ENCODE measurements at regions not wholly inside any gene's neighbourhood (a gene's known extent, or its start where the extent isn't known, plus 50 kb on each side); places are given as distances from the start of the nearest gene placed in this dataset.

GRCh38 chr2:7180638-7181370 is 263.6 kb downstream of the RNF144A start:
- H3K4me1 ChIP-seq: no peaks in the 10 kb centered on the region
- ATAC-seq: peak in 2 of 4 donors; percentile 59 to 77
- no peak for FAIRE-seq
- intact Hi-C loops (cut with DNase I): no loop called here
- WGBS, 2 donors: 79 to 80% methylated on average over 9 of the region's 9 CpGs
- DNase-seq: no peak
- no peak for TF ChIP-seq CTCF (IDR thresholded peaks at IDR 0.05)
- H3K27me3 ChIP-seq: no peaks in the 10 kb centered on the region
- no peak overlapping the region for H3K4me3 ChIP-seq
- no peaks in the 10 kb centered on the region for H3K36me3 ChIP-seq
- no peak overlapping the region for H3K27ac ChIP-seq
- no peaks in the 10 kb centered on the region for H3K9me3 ChIP-seq

- Histone ChIP-seq H3K9me3 (no peaks in the 10 kb centered on the region), H3K36me3 (no peaks in the 10 kb centered on the region), H3K4me3 (no peak overlapping the region), H3K4me1 (no peaks in the 10 kb centered on the region), H3K27me3 (no peaks in the 10 kb centered on the region), H3K27ac (no peak overlapping the region)
- DNase-seq: no peak
- FAIRE-seq: no peak
- WGBS, 2 donors: 82 to 88% methylated on average over 3 of the region's 3 CpGs
- no peak for TF ChIP-seq CTCF (IDR thresholded peaks at IDR 0.05)
- intact Hi-C loops (cut with DNase I): no loop called here
- no peak for ATAC-seq
Observed at GRCh38 chr2:7182525-7182924, 265.3 kb downstream of the RNF144A start.

- Histone ChIP-seq H3K36me3 (no peaks in the 10 kb centered on the region), H3K27me3 (no peaks in the 10 kb centered on the region), H3K4me3 (no peak overlapping the region), H3K27ac (no peak overlapping the region), H3K9me3 (no peaks in the 10 kb centered on the region), H3K4me1 (no peaks in the 10 kb centered on the region)
- DNase-seq: no peak
- no peak for FAIRE-seq
- intact Hi-C loops (cut with DNase I): no loop called here
- ATAC-seq: no peak
- TF ChIP-seq CTCF (IDR thresholded peaks at IDR 0.05): no peak
- WGBS, 2 donors: 58 to 79% methylated on average over 8 of the region's 8 CpGs
Observed at GRCh38 chr2:7189106-7189505, 271.9 kb downstream of the RNF144A start.

- FAIRE-seq (no peak), ATAC-seq (no peak), DNase-seq (no peak)
- no peak overlapping the region for H3K4me3 ChIP-seq
- H3K9me3 ChIP-seq: no peaks in the 10 kb centered on the region
- TF ChIP-seq CTCF (IDR thresholded peaks at IDR 0.05): no peak
- intact Hi-C loops (cut with DNase I): no loop called here
- H3K4me1 ChIP-seq: no peaks in the 10 kb centered on the region
- no peak overlapping the region for H3K27ac ChIP-seq
- H3K36me3 ChIP-seq: no peaks in the 10 kb centered on the region
- 70 to 82% methylated on average over 5 of the region's 5 CpGs for WGBS, 2 donors
- H3K27me3 ChIP-seq: no peaks in the 10 kb centered on the region
Observed at GRCh38 chr2:7190587-7191324, 273.5 kb downstream of the RNF144A start.

GRCh38 chr2:7191932-7192331 is 274.7 kb downstream of the RNF144A start:
- Histone ChIP-seq H3K36me3 (no peaks in the 10 kb centered on the region), H3K27me3 (no peaks in the 10 kb centered on the region), H3K4me3 (no peak overlapping the region), H3K27ac (no peak overlapping the region), H3K9me3 (no peaks in the 10 kb centered on the region), H3K4me1 (no peaks in the 10 kb centered on the region)
- FAIRE-seq (no peak), DNase-seq (no peak), ATAC-seq (peak in 1 of 4 donors; percentile 14)
- intact Hi-C loops (cut with DNase I): no loop called here
- no peak for TF ChIP-seq CTCF (IDR thresholded peaks at IDR 0.05)
- WGBS, 2 donors: 54 to 62% methylated on average over 4 of the region's 4 CpGs
